ENCODE measurements at regions not wholly inside any gene's neighbourhood (a gene's known extent, or its start where the extent isn't known, plus 50 kb on each side); places are given as distances from the start of the nearest gene placed in this dataset.

GRCh38 chr14:65164825-65165135 lies 62.5 kb upstream of the MAX start:
- TF ChIP-seq, protein P1, sequence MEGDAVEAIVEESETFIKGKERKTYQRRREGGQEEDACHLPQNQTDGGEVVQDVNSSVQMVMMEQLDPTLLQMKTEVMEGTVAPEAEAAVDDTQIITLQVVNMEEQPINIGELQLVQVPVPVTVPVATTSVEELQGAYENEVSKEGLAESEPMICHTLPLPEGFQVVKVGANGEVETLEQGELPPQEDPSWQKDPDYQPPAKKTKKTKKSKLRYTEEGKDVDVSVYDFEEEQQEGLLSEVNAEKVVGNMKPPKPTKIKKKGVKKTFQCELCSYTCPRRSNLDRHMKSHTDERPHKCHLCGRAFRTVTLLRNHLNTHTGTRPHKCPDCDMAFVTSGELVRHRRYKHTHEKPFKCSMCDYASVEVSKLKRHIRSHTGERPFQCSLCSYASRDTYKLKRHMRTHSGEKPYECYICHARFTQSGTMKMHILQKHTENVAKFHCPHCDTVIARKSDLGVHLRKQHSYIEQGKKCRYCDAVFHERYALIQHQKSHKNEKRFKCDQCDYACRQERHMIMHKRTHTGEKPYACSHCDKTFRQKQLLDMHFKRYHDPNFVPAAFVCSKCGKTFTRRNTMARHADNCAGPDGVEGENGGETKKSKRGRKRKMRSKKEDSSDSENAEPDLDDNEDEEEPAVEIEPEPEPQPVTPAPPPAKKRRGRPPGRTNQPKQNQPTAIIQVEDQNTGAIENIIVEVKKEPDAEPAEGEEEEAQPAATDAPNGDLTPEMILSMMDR (conservative IDR thresholded peaks at IDR 0.05; ENCODE audit: low read depth in 2 of 2) = no peak
- TF ChIP-seq POLR2AphosphoS5 (IDR thresholded peaks at IDR 0.05; ENCODE audit: low read depth) (no peak), ZNF114 (CRISPR knock-in tag; IDR thresholded peaks at IDR 0.05) (no peak), EZH2phosphoT487 (IDR thresholded peaks at IDR 0.05; ENCODE audit: unreplicated experiment) (no peak), EZH2 (IDR thresholded peaks at IDR 0.05; ENCODE audit: low read depth, unreplicated experiment) (no peak), CREB1 (CRISPR knock-in tag; IDR thresholded peaks at IDR 0.05; ENCODE audit: low read depth) (no peak), STAT1 (IDR thresholded peaks at IDR 0.05; ENCODE audit: unreplicated experiment) (no peak)
- TF ChIP-seq, protein P2, sequence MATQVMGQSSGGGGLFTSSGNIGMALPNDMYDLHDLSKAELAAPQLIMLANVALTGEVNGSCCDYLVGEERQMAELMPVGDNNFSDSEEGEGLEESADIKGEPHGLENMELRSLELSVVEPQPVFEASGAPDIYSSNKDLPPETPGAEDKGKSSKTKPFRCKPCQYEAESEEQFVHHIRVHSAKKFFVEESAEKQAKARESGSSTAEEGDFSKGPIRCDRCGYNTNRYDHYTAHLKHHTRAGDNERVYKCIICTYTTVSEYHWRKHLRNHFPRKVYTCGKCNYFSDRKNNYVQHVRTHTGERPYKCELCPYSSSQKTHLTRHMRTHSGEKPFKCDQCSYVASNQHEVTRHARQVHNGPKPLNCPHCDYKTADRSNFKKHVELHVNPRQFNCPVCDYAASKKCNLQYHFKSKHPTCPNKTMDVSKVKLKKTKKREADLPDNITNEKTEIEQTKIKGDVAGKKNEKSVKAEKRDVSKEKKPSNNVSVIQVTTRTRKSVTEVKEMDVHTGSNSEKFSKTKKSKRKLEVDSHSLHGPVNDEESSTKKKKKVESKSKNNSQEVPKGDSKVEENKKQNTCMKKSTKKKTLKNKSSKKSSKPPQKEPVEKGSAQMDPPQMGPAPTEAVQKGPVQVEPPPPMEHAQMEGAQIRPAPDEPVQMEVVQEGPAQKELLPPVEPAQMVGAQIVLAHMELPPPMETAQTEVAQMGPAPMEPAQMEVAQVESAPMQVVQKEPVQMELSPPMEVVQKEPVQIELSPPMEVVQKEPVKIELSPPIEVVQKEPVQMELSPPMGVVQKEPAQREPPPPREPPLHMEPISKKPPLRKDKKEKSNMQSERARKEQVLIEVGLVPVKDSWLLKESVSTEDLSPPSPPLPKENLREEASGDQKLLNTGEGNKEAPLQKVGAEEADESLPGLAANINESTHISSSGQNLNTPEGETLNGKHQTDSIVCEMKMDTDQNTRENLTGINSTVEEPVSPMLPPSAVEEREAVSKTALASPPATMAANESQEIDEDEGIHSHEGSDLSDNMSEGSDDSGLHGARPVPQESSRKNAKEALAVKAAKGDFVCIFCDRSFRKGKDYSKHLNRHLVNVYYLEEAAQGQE (IDR thresholded peaks at IDR 0.05; ENCODE audit: unreplicated experiment) = no peak
- TF ChIP-seq, protein P3, sequence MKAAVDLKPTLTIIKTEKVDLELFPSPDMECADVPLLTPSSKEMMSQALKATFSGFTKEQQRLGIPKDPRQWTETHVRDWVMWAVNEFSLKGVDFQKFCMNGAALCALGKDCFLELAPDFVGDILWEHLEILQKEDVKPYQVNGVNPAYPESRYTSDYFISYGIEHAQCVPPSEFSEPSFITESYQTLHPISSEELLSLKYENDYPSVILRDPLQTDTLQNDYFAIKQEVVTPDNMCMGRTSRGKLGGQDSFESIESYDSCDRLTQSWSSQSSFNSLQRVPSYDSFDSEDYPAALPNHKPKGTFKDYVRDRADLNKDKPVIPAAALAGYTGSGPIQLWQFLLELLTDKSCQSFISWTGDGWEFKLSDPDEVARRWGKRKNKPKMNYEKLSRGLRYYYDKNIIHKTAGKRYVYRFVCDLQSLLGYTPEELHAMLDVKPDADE (IDR thresholded peaks at IDR 0.05) = no peak

Measured in GM23338 (cell line).